Activated CD8-positive, alpha-beta T cell treated with anti-CD3 and anti-CD28 coated beads for 36 hours (primary cell): ENCODE measurements at regions not wholly inside any gene's neighbourhood (a gene's known extent, or its start where the extent isn't known, plus 50 kb on each side); places are given as distances from the start of the nearest gene placed in this dataset.
"Not testable (repeated sequence)": the region's sequence is repeated elsewhere in the genome, so short reads cannot be mapped to it uniquely, and the experiment has no call there.

Experiments used
- ATAC-seq: fragments of 200-7000 bp; cut with Tn5 transposase; one replicate; pipeline ENCODE4 v1.10.0; 2021; ENCODE audit warnings: mild to moderate bottlenecking, moderate library complexity
- CTCF ChIA-PET: fragments of 350-600 bp; sonication (Branson Sonifier 250); formaldehyde crosslinking; loops from one replicate; lab custom pipeline; 2021; ENCODE audit warnings: antibody characterized with exemption; lab: Charles Lee
- POLR2A ChIA-PET: fragments of 350-600 bp; sonication (Branson Sonifier 250); formaldehyde crosslinking; loops from one replicate; lab custom pipeline; 2021; ENCODE audit warnings: antibody characterized with exemption; lab: Charles Lee
- DNase-seq: peaks from one replicate; pipeline ENCODE4 v3.0.0-alpha.2; 2020
- H3K27ac Mint-ChIP-seq: one replicate; pipeline ENCODE4 v1.8.0; 2021; ENCODE audit warnings: mild to moderate bottlenecking, mixed read lengths
- H3K27me3 Mint-ChIP-seq: one replicate; pipeline ENCODE4 v1.8.0; 2021; ENCODE audit warnings: mixed read lengths
- H3K36me3 Mint-ChIP-seq: one replicate; pipeline ENCODE4 v1.8.0; 2021; ENCODE audit warnings: low read depth, mixed read lengths
- H3K4me1 Mint-ChIP-seq: one replicate; pipeline ENCODE4 v1.8.0; 2021; ENCODE audit warnings: low read depth, mixed read lengths
- H3K4me3 Mint-ChIP-seq: one replicate; pipeline ENCODE4 v1.8.0; 2021; ENCODE audit warnings: mild to moderate bottlenecking, moderate library complexity, mixed read lengths
- H3K9me3 Mint-ChIP-seq: one replicate; pipeline ENCODE4 v1.8.0; 2021; ENCODE audit warnings: mixed read lengths
- intact Hi-C: fragments of 100-400 bp; cut with micrococcal nuclease; formaldehyde crosslinking; loops from one replicate; pipeline ENCODE4 v1.10.0; 2022
- TF ChIP-seq, protein P1 (sequence below): fragments of 200-600 bp; IDR thresholded peaks from one replicate; pipeline ENCODE4 v1.8.0; 2022; ENCODE audit warnings: antibody characterized with exemption, mild to moderate bottlenecking

DNA sequence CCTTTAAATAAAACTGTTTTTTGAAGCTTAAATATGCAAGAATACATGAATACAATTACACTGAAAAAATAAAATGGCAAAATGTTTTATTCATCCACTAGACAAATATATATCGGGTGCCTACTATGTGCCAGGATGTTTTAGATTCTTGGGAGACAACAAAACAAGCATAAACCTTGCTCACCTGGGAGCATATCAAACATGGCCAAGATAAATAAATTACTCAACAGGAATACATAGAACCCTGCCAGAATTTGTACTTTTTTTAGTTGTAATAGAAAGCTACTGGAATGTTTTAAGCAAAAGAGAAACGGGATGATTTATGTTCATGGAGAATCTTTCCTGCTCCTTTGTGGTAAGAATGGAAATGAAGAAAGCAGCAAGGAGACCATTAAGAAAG, 2358.5 kb upstream of the PCDH20 start:
- H3K4me3 Mint-ChIP-seq, result no peak overlapping the region
- no peak for ATAC-seq

DNA sequence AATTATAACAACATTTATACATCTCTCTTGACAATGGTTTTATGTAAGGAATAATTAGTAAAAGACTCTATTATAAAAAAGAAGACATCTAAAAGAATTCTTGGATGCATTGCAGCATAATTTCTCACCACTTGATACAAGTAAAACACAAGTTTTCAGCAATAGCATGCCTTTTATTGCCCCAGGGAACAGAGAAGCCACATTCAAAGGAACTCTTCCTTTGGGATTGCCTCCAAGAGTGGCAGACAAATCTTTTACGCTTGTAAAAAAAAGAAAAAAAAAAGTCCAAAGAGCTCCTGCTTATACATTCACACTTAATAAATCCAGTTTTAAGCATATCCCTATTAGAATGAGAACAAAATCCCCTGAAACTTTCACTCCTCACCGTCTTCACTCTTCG, 2357.8 kb upstream of the PCDH20 start:
- Mint-ChIP-seq H3K27ac (no peak overlapping the region), H3K27me3 (no peaks in the 10 kb centered on the region), H3K36me3 (no peaks in the 10 kb centered on the region), H3K4me1 (no peaks in the 10 kb centered on the region), H3K9me3 (peaks cover 12% of the 10 kb centered on the region), H3K4me3 (no peak overlapping the region)
- ATAC-seq, result no peak
- ChIA-PET POLR2A (no interaction called here), CTCF (no interaction called here)
- intact Hi-C loops, result no loop called here
- no peak for DNase-seq
- TF ChIP-seq, protein P1, sequence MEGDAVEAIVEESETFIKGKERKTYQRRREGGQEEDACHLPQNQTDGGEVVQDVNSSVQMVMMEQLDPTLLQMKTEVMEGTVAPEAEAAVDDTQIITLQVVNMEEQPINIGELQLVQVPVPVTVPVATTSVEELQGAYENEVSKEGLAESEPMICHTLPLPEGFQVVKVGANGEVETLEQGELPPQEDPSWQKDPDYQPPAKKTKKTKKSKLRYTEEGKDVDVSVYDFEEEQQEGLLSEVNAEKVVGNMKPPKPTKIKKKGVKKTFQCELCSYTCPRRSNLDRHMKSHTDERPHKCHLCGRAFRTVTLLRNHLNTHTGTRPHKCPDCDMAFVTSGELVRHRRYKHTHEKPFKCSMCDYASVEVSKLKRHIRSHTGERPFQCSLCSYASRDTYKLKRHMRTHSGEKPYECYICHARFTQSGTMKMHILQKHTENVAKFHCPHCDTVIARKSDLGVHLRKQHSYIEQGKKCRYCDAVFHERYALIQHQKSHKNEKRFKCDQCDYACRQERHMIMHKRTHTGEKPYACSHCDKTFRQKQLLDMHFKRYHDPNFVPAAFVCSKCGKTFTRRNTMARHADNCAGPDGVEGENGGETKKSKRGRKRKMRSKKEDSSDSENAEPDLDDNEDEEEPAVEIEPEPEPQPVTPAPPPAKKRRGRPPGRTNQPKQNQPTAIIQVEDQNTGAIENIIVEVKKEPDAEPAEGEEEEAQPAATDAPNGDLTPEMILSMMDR, result no peak

More for the DNA sequence above, 2358.5 kb upstream of the PCDH20 start:
- intact Hi-C loops, result no loop called here
- no peak overlapping the region for H3K27ac Mint-ChIP-seq
- TF ChIP-seq, protein P1, result no peak
- peaks cover 17% of the 10 kb centered on the region for H3K9me3 Mint-ChIP-seq
- no peaks in the 10 kb centered on the region for H3K36me3 Mint-ChIP-seq
- ChIA-PET CTCF (no interaction called here), POLR2A (no interaction called here)
- DNase-seq, result no peak
- no peaks in the 10 kb centered on the region for H3K27me3 Mint-ChIP-seq
- no peaks in the 10 kb centered on the region for H3K4me1 Mint-ChIP-seq

DNA sequence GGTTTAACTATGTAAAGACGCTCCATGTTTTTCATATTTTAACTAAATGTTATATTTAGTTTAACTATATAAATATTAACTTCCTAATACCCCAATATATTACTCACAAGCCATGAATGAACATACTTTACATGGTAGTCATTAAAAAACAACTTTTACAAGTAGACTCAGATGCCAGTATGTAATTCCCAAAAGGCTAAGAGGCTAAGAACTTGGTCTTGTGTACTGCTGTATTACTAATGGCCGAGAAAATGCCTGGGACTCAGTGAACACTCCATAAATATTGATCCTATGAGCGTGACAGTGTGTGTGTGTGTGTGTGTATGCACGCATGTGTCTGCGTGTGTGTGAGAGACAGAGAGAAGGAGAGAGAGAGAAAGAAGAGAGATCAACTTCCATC, 2342.0 kb upstream of the PCDH20 start:
- H3K4me3 Mint-ChIP-seq, H3K9me3 Mint-ChIP-seq, H3K27me3 Mint-ChIP-seq, ATAC-seq, POLR2A ChIA-PET, DNase-seq, H3K4me1 Mint-ChIP-seq, intact Hi-C loops, H3K36me3 Mint-ChIP-seq, H3K27ac Mint-ChIP-seq, CTCF ChIA-PET: not testable (repeated sequence)

DNA sequence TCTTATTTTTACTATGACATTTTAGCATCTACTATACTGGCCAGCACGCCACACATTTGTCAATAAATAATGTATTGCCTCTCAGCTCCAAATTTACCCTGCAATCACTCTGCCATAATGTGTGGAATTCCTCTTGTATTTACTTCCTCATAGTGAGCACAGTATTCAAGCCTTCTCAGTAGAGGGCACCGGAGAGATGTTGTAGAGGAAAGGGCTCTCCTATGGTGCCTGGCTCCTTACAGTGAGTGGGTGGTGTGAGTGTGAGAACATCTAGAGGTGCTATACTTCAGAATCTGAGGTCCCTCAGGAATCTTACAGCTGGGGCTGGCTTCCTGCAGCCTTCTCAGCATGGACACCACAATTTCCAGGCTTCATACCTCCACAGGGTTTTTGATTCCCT, 2334.2 kb upstream of the PCDH20 start:
- CTCF ChIA-PET, H3K9me3 Mint-ChIP-seq, H3K4me1 Mint-ChIP-seq, DNase-seq, POLR2A ChIA-PET, H3K27ac Mint-ChIP-seq, intact Hi-C loops, H3K36me3 Mint-ChIP-seq, ATAC-seq, H3K4me3 Mint-ChIP-seq, H3K27me3 Mint-ChIP-seq: not testable (repeated sequence)

DNA sequence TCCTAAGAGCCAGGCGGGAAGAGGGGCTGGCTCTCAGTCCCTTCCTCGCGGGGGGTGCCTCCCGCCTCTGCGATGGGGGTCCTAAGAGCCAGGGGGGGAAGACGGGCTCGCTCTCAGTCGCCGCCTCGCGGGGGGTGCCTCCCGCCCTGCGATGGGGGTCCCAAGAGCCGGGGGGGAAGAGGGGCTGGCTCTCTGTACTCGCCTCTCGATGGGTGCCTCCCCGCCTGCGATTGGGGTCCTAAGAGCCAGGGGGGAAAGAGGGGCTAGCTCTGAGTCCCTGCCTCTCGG, 2326.1 kb upstream of the PCDH20 start:
- CTCF ChIA-PET, H3K36me3 Mint-ChIP-seq, DNase-seq, H3K9me3 Mint-ChIP-seq, intact Hi-C loops, H3K27me3 Mint-ChIP-seq, POLR2A ChIA-PET, H3K4me3 Mint-ChIP-seq, H3K27ac Mint-ChIP-seq, ATAC-seq, H3K4me1 Mint-ChIP-seq: not testable (repeated sequence)

DNA sequence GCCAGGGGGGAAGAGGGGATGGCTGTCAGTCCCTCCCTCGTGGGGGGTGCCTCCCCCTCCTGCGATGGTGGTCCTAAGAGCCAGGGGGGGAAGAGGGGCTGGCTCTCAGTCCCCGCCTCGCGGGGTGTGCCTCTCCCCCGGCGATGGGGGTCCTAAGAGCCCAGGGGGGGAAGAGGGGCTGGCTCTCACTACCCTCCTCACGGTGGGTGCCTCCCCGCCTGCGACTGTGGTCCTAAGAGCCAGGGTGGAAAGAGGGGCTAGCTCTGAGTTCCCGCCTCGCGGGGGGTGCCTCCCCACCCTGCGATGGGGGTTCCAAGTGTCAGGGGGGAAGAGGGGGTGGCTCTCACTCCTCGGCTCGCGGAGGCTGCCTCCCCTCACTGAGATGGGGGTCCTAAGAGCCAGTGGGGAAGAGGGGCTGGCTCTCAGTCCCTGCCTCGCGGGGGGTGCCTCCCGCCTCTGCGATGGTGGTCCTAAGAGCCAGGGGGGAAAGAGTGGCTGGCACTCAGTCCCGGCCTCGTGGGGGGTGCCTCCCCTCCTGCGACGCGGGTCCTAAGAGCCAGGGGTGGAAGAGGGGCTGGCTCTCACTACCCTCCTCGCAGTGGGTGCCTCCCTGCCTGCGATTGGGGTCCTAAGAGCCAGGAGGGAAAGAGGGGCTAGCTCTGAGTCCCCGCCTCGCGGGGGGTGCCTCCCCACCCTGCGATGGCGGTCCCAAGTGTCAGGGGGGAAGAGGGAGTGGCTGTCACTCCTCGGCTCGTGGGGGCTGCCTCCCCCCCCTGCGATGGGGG, 2325.6 kb upstream of the PCDH20 start:
- no peak for DNase-seq
- H3K27me3 Mint-ChIP-seq, result no peaks in the 10 kb centered on the region
- no peaks in the 10 kb centered on the region for H3K36me3 Mint-ChIP-seq
- ATAC-seq, result no peak
- H3K27ac Mint-ChIP-seq, result no peak overlapping the region
- ChIA-PET POLR2A (no interaction called here), CTCF (no interaction called here)
- TF ChIP-seq, protein P1, result no peak
- peaks cover 4% of the 10 kb centered on the region for H3K9me3 Mint-ChIP-seq
- H3K4me1 Mint-ChIP-seq, result no peaks in the 10 kb centered on the region
- no peak overlapping the region for H3K4me3 Mint-ChIP-seq
- intact Hi-C loops, result no loop called here

DNA sequence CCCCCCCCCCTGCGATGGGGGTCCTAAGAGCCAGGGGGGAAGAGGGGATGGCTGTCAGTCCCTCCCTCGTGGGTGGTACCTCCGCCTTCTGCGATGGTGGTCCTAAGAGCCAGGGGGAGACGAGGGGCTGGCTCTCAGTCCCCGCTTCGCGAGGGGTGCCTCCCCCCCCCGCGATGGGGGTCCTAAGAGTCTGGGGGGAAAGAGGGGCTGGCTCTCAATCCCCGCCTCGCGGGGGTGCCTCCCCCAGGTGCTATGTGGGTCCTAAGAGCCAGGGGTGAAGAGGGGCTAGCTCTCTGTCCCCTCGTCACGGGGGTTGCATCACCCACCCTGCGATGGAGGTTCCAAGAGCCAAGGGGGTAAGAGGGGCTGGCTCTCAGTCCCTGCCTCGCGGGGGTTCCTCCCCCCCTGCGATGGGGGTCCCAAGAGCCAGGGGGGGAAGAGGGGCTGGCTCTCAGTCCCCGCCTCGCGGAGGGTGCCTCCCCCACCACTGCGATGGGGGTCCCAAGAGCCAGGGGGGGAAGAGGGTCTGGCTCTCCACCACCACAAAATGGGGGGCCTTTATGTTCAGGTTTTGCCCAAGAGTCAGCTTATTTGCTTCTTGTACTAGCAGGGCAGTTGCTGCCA, 2323.6 kb upstream of the PCDH20 start:
- ATAC-seq, intact Hi-C loops, H3K36me3 Mint-ChIP-seq: not testable (repeated sequence)

More for the DNA sequence above, 2323.6 kb upstream of the PCDH20 start:
- H3K9me3 Mint-ChIP-seq, H3K4me1 Mint-ChIP-seq, H3K27me3 Mint-ChIP-seq, DNase-seq, H3K4me3 Mint-ChIP-seq, POLR2A ChIA-PET, H3K27ac Mint-ChIP-seq, CTCF ChIA-PET: not testable (repeated sequence)
